Thymus (tissue), 11 donors: ENCODE measurements at regions not wholly inside any gene's neighbourhood (a gene's known extent, or its start where the extent isn't known, plus 50 kb on each side); places are given as distances from the start of the nearest gene placed in this dataset.
A peak's percentile ranks its signal among the peaks of the same experiment; 100 is the strongest.
"Not testable (repeated sequence)": the region's sequence is repeated elsewhere in the genome, so short reads cannot be mapped to it uniquely, and the experiment has no call there.

Source experiments
- DNase-seq, 9 donors: peaks; one replicate each; pipeline ENCODE4 v3.0.0-alpha.2; 2013; ENCODE audit warnings: low spot score in 9 of 9, low read depth in 6 of 9, missing footprints in 1 of 9
- H3K27ac ChIP-seq, 2 donors: one replicate each; pipeline ENCODE4 v1.5.1; 2013; ENCODE audit warnings: control low read depth in 1 of 2, low read depth in 1 of 2, low read length in 1 of 2, mild to moderate bottlenecking in 1 of 2, moderate library complexity in 1 of 2
- H3K27me3 ChIP-seq, 2 donors: one replicate each; pipeline ENCODE4 v1.5.1; 2013; ENCODE audit warnings: low read length in 1 of 2; ENCODE audit not compliant: control insufficient read depth in 2 of 2, insufficient read depth in 1 of 2
- H3K36me3 ChIP-seq, 2 donors: one replicate each; pipeline ENCODE4 v1.5.1; 2013; ENCODE audit warnings: low read length in 1 of 2, mild to moderate bottlenecking in 1 of 2, moderate library complexity in 1 of 2; ENCODE audit not compliant: control insufficient read depth in 2 of 2, insufficient read depth in 2 of 2
- H3K4me1 ChIP-seq, 2 donors: one replicate each; pipeline ENCODE4 v1.5.1; 2013; ENCODE audit warnings: low read length in 2 of 2; ENCODE audit not compliant: control insufficient read depth in 2 of 2, insufficient read depth in 2 of 2
- H3K4me3 ChIP-seq, 2 donors: one replicate each; pipeline ENCODE4 v1.5.1; 2013; ENCODE audit warnings: low read length in 2 of 2, control low read depth in 1 of 2, mild to moderate bottlenecking in 1 of 2
- H3K9me3 ChIP-seq, 2 donors: one replicate each; pipeline ENCODE4 v1.5.1; 2013; ENCODE audit warnings: low read length in 1 of 2, mild to moderate bottlenecking in 1 of 2; ENCODE audit not compliant: control insufficient read depth in 2 of 2, insufficient read depth in 1 of 2
- WGBS: extraction: QIAGEN DNeasy Blood & Tissue Kit; methylation state at CpG from one replicate; pipeline ENCODE4 v1.1.7; 2013; 5-methylcytosine and 5-hydroxymethylcytosine counted together
- donor health status: healthy.

- Histone ChIP-seq H3K9me3 (peaks cover 0 to 3% of the 10 kb centered on the region in 2 donors), H3K36me3 (no peaks in the 10 kb centered on the region), H3K27me3 (no peaks in the 10 kb centered on the region), H3K27ac (no peak overlapping the region), H3K4me3 (no peak overlapping the region), H3K4me1 (no peaks in the 10 kb centered on the region)
- DNase-seq: no peak
Measured at GRCh38 chr3:96584066-96584465, 230.3 kb upstream of the EPHA6 start.

- H3K4me1 ChIP-seq, DNase-seq, H3K27ac ChIP-seq, H3K36me3 ChIP-seq, H3K4me3 ChIP-seq, H3K27me3 ChIP-seq, H3K9me3 ChIP-seq: not testable (repeated sequence)
- 94% methylated on average over 6 of the region's 6 CpGs for WGBS
Measured at GRCh38 chr3:96606865-96607264, 207.5 kb upstream of the EPHA6 start.

GRCh38 chr3:96619475-96619874, 194.9 kb upstream of the EPHA6 start:
- Histone ChIP-seq H3K9me3 (peaks cover 0 to 6% of the 10 kb centered on the region in 2 donors), H3K4me1 (no peaks in the 10 kb centered on the region), H3K27ac (no peak overlapping the region), H3K36me3 (no peaks in the 10 kb centered on the region), H3K27me3 (no peaks in the 10 kb centered on the region), H3K4me3 (no peak overlapping the region)
- peak in 3 of 9 donors; percentile 4 to 19 (median 5) for DNase-seq
- 97% methylated on average over 20 of the region's 20 CpGs for WGBS

- no peaks in the 10 kb centered on the region for H3K27me3 ChIP-seq
- no peaks in the 10 kb centered on the region for H3K4me1 ChIP-seq
- no peak overlapping the region for H3K4me3 ChIP-seq
- no peak overlapping the region for H3K27ac ChIP-seq
- 91% methylated on average over 2 of the region's 2 CpGs for WGBS
- no peak for DNase-seq
- no peaks in the 10 kb centered on the region for H3K36me3 ChIP-seq
- peaks cover 0 to 6% of the 10 kb centered on the region in 2 donors for H3K9me3 ChIP-seq
Measured at GRCh38 chr3:96622878-96623277, 191.5 kb upstream of the EPHA6 start.

GRCh38 chr3:96631050-96631449, 183.3 kb upstream of the EPHA6 start:
- WGBS: 96% methylated on average over 1 of the region's 1 CpG
- Histone ChIP-seq H3K4me3 (no peak overlapping the region), H3K9me3 (no peaks in the 10 kb centered on the region), H3K36me3 (no peaks in the 10 kb centered on the region), H3K27me3 (no peaks in the 10 kb centered on the region), H3K4me1 (no peaks in the 10 kb centered on the region), H3K27ac (no peak overlapping the region)
- DNase-seq: no peak

- Histone ChIP-seq H3K36me3 (no peaks in the 10 kb centered on the region), H3K4me1 (no peaks in the 10 kb centered on the region), H3K9me3 (peaks cover 0 to 6% of the 10 kb centered on the region in 2 donors), H3K27ac (no peak overlapping the region), H3K27me3 (no peaks in the 10 kb centered on the region), H3K4me3 (no peak overlapping the region)
- WGBS: 89% methylated on average over 20 of the region's 20 CpGs
- DNase-seq: no peak
Measured at GRCh38 chr3:96646596-96646995, 167.8 kb upstream of the EPHA6 start.

GRCh38 chr3:96657710-96658109, 156.7 kb upstream of the EPHA6 start:
- DNase-seq: no peak
- Histone ChIP-seq H3K36me3 (no peaks in the 10 kb centered on the region), H3K4me3 (no peak overlapping the region), H3K27me3 (no peaks in the 10 kb centered on the region), H3K9me3 (peaks cover 0 to 7% of the 10 kb centered on the region in 2 donors), H3K27ac (no peak overlapping the region), H3K4me1 (no peaks in the 10 kb centered on the region)
- WGBS: 91% methylated on average over 8 of the region's 8 CpGs

- WGBS: 79% methylated on average over 7 of the region's 7 CpGs
- not testable (repeated sequence) for H3K27ac ChIP-seq, DNase-seq, H3K27me3 ChIP-seq, H3K4me1 ChIP-seq, H3K4me3 ChIP-seq, H3K36me3 ChIP-seq
- H3K9me3 ChIP-seq: peaks cover 0 to 15% of the 10 kb centered on the region in 2 donors
Measured at GRCh38 chr3:96671861-96672595, 142.4 kb upstream of the EPHA6 start.

- Histone ChIP-seq H3K4me3 (no peak overlapping the region), H3K4me1 (no peaks in the 10 kb centered on the region), H3K9me3 (peaks cover 0 to 15% of the 10 kb centered on the region in 2 donors), H3K27ac (no peak overlapping the region), H3K27me3 (no peaks in the 10 kb centered on the region), H3K36me3 (no peaks in the 10 kb centered on the region)
- no peak for DNase-seq
- 8% methylated on average over 1 of the region's 1 CpG for WGBS
Measured at GRCh38 chr3:96677156-96677555, 137.2 kb upstream of the EPHA6 start.
